ENCODE measurements at regions not wholly inside any gene's neighbourhood (a gene's known extent, or its start where the extent isn't known, plus 50 kb on each side); places are given as distances from the start of the nearest gene placed in this dataset.
"Not testable (repeated sequence)": the region's sequence is repeated elsewhere in the genome, so short reads cannot be mapped to it uniquely, and the experiment has no call there.

GRCh38 chrX:26851981-26852380, 611.2 kb downstream of the PPP4R3C start:
- no peak for DNase-seq

- no peak for DNase-seq
These were observed 614.6 kb downstream of the PPP4R3C start for GRCh38 chrX:26848511-26848910.

GRCh38 chrX:26845056-26845455, 618.1 kb downstream of the PPP4R3C start:
- no peak for DNase-seq

GRCh38 chrX:26822448-26822847, 606.5 kb downstream of the MAGEB5 start:
- DNase-seq = no peak

GRCh38 chrX:26789751-26790150, 573.8 kb downstream of the MAGEB5 start:
- no peak for DNase-seq

- DNase-seq = no peak
These were observed 572.5 kb downstream of the MAGEB5 start for GRCh38 chrX:26788402-26788998.

- DNase-seq = no peak
These were observed 567.7 kb downstream of the MAGEB5 start for GRCh38 chrX:26783512-26784225.

GRCh38 chrX:26778320-26778888, 562.4 kb downstream of the MAGEB5 start:
- DNase-seq = no peak

- no peak for DNase-seq
These were observed 546.3 kb downstream of the MAGEB5 start for GRCh38 chrX:26762253-26762652.

- not testable (repeated sequence) for DNase-seq
These were observed 539.8 kb downstream of the MAGEB5 start for GRCh38 chrX:26755760-26756159.

- no peak for DNase-seq
These were observed 531.9 kb downstream of the MAGEB5 start for GRCh38 chrX:26747877-26748276.

GRCh38 chrX:26722666-26723428, 506.9 kb downstream of the MAGEB5 start:
- DNase-seq = no peak

GRCh38 chrX:26672571-26672970, 456.6 kb downstream of the MAGEB5 start:
- no peak for DNase-seq

GRCh38 chrX:26670521-26670920, 454.6 kb downstream of the MAGEB5 start:
- DNase-seq = no peak

- DNase-seq = no peak
These were observed 448.9 kb downstream of the MAGEB5 start for GRCh38 chrX:26664919-26665318.

- no peak for DNase-seq
These were observed 437.1 kb downstream of the MAGEB5 start for GRCh38 chrX:26653050-26653449.

GRCh38 chrX:26651755-26652154, 435.8 kb downstream of the MAGEB5 start:
- DNase-seq = no peak

- DNase-seq = no peak
These were observed 433.6 kb downstream of the MAGEB5 start for GRCh38 chrX:26649534-26649933.

- no peak for DNase-seq
These were observed 415.4 kb downstream of the MAGEB5 start for GRCh38 chrX:26631385-26631784.

- no peak for DNase-seq
These were observed 398.0 kb downstream of the MAGEB5 start for GRCh38 chrX:26613956-26614355.

GRCh38 chrX:26606971-26607370, 391.0 kb downstream of the MAGEB5 start:
- DNase-seq = no peak

- DNase-seq = no peak
These were observed 382.0 kb downstream of the MAGEB5 start for GRCh38 chrX:26597981-26598380.

GRCh38 chrX:26590849-26591248, 374.9 kb downstream of the MAGEB5 start:
- no peak for DNase-seq

GRCh38 chrX:26586570-26586969, 370.6 kb downstream of the MAGEB5 start:
- DNase-seq = no peak

Measured in CD4-positive, alpha-beta T cell treated with Interleukin-21 for 1 hour (primary cell).